ENCODE measurements at regions not wholly inside any gene's neighbourhood (a gene's known extent, or its start where the extent isn't known, plus 50 kb on each side); places are given as distances from the start of the nearest gene placed in this dataset.
"Not testable (repeated sequence)": the region's sequence is repeated elsewhere in the genome, so short reads cannot be mapped to it uniquely, and the experiment has no call there.

DNA sequence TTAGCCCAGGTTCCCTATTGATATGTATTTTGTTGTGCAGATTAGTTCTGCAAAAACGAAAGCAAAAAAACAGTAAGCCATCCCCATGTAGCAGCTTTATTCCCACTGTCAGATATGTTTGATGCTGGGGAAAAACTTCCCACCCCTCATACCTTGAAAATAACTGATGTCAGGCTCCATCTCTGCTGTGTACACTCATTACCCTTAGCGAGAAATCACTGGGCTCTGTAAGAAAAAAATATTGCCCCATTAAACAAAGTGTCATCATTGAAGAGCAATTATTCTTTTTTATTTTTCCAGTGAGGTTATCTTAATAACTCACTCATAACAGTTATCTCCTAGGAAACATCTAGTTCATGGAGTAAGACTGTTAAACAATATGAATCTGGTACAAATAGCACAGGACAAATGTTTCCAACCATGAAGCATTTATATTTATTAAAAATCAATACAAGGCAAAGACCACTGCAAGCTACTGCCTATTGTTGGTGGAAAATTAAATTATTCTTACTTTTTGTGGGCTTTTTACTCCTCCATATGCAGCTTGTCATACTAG lies 268.8 kb downstream of the LMBRD1 start:
- no peak for DNase-seq (ENCODE audit: low read depth, low spot score)
- in situ Hi-C loops (cut with HindIII; ENCODE audit: low pct_unique_long_range_greater_than_20kb, low sequenced_read_pairs): no loop called here

DNA sequence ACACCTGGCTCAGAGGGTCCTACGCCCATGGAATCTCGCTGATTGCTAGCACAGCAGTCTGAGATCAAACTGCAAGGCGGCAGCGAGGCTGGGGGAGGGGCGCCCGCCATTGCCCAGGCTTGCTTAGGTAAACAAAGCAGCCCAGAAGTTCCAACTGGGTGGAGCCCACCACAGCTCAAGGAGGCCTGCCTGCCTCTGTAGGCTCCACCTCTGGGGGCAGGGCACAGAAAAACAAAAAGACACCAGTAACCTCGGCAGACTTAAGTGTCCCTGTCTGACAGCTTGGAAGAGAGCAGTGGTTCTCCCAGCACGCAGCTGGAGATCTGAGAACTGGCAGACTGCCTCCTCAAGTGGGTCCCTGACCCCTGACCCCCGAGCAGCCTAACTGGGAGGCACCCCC lies 281.3 kb downstream of the LMBRD1 start:
- DNase-seq (ENCODE audit: low read depth, low spot score): not testable (repeated sequence)

DNA sequence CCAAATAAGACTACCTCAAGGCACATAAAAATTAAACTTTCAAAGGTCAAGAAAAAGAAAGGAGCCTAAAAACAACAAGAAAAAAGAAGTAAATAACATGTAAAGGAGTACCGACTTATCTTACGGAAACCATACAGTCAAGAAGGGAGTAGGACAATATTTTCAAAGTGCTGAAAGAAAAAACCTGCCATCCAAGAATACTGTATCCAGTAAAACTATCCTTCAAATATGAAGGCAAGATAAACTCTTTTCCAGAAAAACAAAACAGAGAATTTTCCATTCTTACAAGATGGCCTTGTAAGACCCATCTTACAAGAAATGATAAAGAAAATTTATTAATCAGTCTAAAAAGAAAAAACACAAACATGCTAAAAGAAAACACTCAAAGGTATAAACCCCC lies 302.2 kb downstream of the LMBRD1 start:
- DNase-seq (ENCODE audit: low read depth, low spot score): no peak
- in situ Hi-C loops (cut with HindIII; ENCODE audit: low pct_unique_long_range_greater_than_20kb, low sequenced_read_pairs): no loop called here

More for the DNA sequence above, 281.3 kb downstream of the LMBRD1 start:
- in situ Hi-C loops (cut with HindIII; ENCODE audit: low pct_unique_long_range_greater_than_20kb, low sequenced_read_pairs): not testable (repeated sequence)

DNA sequence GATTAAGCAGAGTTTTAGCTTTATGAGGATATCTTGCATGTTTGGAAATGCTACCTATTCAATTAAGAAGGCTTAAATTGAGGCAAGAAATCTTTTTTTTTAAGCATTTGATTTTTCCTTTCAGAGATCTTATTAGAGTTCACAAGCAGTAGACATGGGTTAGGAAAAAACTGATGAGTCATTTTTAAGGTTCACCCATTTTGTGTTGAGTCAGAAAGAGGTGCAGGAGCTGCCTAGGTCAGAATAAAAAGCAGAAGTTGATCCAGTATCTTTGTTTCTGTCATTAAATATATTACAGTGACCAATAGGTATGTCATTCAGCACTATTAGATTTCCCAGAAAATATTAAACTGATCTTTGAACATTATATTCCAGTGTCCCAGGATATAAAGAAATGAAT lies 306.8 kb downstream of the LMBRD1 start:
- in situ Hi-C loops (cut with HindIII; ENCODE audit: low pct_unique_long_range_greater_than_20kb, low sequenced_read_pairs): no loop called here
- no peak for DNase-seq (ENCODE audit: low read depth, low spot score)

DNA sequence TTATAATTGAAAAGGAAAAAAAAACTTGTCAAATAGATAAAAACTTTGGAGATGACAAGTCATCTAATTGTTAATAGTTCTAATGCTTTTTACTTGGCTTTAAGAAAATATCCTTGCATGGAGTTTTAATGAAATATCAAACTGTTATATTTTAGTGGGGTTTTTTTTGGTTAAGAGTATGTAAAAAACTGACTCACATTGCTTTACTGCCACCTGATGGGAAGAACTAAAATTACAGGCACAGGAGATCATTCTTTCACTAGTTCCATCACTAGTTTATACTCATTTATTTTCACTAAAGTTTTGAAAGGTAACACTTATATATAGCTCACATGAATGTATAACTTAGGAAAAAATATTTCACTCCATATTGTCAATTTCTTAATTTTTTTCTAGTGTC lies 309.1 kb downstream of the LMBRD1 start:
- in situ Hi-C loops (cut with HindIII; ENCODE audit: low pct_unique_long_range_greater_than_20kb, low sequenced_read_pairs): no loop called here
- peak; percentile 56 for DNase-seq (ENCODE audit: low read depth, low spot score)

DNA sequence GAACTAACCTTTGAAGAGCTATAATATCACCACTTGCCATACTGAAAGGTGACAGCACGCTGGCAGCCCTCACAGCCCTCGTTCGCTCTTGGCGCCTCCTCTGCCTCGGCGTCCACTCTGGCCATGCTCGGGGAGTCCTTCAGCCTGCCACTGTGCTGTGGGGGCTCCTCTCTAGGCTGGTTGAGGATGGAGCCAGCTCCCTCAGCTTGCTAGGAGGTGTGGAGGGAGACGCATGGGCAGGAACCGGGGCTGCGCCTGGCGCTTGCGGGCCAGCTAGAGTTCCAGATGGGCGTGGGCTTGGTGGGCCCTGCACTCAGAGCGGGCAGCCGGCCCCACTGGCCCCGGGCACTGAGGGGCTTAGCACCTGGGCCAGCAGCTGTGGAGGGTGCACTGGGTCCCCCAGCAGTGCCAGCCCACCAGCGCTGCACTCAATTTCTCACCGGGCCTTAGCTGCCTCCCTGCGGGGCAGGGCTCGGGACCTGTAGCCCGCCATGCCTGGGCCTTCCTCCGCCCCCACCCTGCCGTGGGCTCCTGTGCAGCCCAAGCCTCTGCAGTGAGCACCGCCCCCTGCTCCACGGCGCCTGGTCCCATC lies 329.7 kb downstream of the LMBRD1 start:
- DNase-seq (ENCODE audit: low read depth, low spot score): no peak
- in situ Hi-C loops (cut with HindIII; ENCODE audit: low pct_unique_long_range_greater_than_20kb, low sequenced_read_pairs): no loop called here

DNA sequence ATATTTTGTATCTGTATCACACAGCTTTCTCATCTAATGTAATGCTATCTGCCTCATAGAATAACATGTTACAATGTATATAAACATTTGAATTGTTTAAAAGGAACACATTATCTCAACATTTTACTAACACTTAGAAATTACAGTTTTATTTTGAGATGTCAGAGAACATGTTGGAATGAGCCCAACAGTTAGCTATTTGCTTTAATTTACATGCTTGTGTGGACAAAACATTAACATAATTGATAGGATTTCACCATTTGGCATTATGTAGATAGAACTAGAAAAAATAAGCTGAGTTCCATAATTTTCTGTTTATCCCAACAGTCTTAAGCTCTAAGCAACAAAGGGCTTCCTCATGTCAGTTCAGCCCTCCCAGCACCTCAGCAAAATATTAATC lies 330.9 kb downstream of the LMBRD1 start:
- no peak for DNase-seq (ENCODE audit: low read depth, low spot score)
- in situ Hi-C loops (cut with HindIII; ENCODE audit: low pct_unique_long_range_greater_than_20kb, low sequenced_read_pairs): no loop called here

DNA sequence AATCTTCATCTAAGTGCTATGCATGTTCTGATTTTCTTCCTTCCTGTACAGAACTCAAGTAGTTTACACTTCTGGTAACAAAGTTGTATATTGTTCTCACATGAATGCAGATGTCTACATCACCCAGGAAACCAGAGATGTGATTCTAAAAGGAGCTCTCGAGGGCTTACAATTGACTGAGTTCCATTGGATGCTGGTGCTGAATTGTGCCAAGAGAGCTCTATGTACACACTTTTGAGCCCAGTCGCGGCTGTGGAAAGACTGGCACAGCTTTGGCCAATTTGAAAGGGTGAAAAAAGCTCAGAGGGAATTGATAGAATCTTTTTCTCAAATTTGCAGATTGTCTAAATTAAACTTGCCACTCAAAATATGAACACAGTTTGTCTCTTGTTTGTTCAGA lies 340.7 kb downstream of the LMBRD1 start:
- in situ Hi-C loops (cut with HindIII; ENCODE audit: low pct_unique_long_range_greater_than_20kb, low sequenced_read_pairs): no loop called here
- DNase-seq (ENCODE audit: low read depth, low spot score): peak; percentile 62

DNA sequence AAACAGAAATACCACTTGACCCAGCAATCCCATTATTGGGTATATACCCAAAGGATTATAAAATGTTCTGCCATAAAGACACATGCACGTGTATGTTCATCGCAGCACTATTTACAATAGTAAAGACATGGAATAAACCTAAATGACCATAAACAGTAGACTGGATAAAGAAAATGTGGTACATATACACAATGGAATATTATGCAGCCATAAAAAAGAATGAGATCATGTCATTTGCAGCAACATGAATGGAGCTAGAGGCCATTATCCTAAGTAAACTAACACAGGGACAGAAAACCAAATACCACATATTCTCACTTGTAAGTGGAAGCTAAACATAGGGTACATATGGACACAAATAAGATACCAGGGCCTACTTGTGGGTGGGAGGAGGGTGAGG lies 342.2 kb downstream of the LMBRD1 start:
- in situ Hi-C loops (cut with HindIII; ENCODE audit: low pct_unique_long_range_greater_than_20kb, low sequenced_read_pairs); DNase-seq (ENCODE audit: low read depth, low spot score): not testable (repeated sequence)

DNA sequence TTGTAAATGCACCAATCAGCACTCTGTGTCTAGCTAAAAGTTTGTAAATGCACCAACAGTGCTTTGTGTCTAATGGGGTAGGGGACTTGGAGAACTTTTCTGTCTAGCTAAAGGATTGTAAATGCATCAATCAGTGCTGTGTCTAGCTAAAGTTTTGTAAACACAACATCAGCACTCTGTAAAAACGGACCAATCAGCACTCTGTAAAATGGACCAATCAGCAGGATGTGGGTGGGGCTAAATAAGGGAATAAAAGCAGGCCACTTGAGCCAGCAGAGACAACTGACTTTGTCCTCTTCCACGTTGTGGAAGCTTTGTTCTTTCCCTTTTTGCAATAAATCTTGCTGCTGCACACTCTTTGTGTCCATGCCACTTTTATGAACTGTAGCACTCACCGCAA lies 346.3 kb downstream of the LMBRD1 start:
- in situ Hi-C loops (cut with HindIII; ENCODE audit: low pct_unique_long_range_greater_than_20kb, low sequenced_read_pairs); DNase-seq (ENCODE audit: low read depth, low spot score): not testable (repeated sequence)

DNA sequence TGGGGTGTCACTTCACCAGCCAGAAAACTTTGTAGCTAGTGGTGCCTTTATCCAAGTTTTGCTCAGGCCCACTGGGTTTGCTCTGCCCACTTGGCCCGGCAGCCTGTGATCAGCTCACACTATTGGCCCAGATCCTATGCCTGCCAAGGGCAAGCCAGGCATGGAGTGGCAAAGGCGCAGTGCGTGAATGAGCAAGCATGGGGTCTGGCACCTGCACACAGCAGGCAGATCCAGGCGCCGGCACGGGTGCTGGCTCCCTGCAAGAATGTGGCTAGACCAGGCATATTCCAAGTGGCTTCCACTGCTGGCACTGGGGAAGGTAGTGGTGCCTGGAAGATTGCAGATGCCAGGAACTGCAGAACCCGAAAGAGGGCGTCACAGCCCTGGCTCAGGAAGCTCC lies 346.9 kb downstream of the LMBRD1 start:
- DNase-seq (ENCODE audit: low read depth, low spot score): no peak
- in situ Hi-C loops (cut with HindIII; ENCODE audit: low pct_unique_long_range_greater_than_20kb, low sequenced_read_pairs): no loop called here
